Vagina (tissue), 2 donors: ENCODE measurements at regions not wholly inside any gene's neighbourhood (a gene's known extent, or its start where the extent isn't known, plus 50 kb on each side); places are given as distances from the start of the nearest gene placed in this dataset.

Experiments used
- DNase-seq, 2 donors: peaks; one replicate each; pipeline ENCODE4 v3.0.0-alpha.2; 2017; ENCODE audit errors: extremely low spot score in 2 of 2
- H3K27ac ChIP-seq: fragments of 200-600 bp; sonication (generic); one replicate; pipeline ENCODE4 v1.5.1; 2019
- H3K27me3 ChIP-seq: fragments of 200-600 bp; sonication (generic); one replicate; pipeline ENCODE4 v1.5.1; 2019
- H3K36me3 ChIP-seq, 2 donors: fragments of 200-600 bp; sonication (generic); one replicate each; pipeline ENCODE4 v1.5.1; 2017 to 2019
- H3K4me1 ChIP-seq: fragments of 200-600 bp; sonication (generic); one replicate; pipeline ENCODE4 v1.5.1; 2019
- H3K4me3 ChIP-seq, 2 donors: fragments of 200-600 bp; sonication (generic); 1 replicate in 1 of 2; 2 replicates in 1 of 2; pipeline ENCODE4 v1.5.1; 2016 to 2019
- H3K9me3 ChIP-seq: fragments of 200-600 bp; sonication (generic); one replicate; pipeline ENCODE4 v1.5.1; 2019
- CTCF ChIP-seq, 3 experiments: fragments of 450-650 bp in 2 of 3; fragments of 200-600 bp in 1 of 3; sonication (generic) in 1 of 3; IDR thresholded peaks; one replicate each; pipeline ENCODE4 v1.5.1; 2017 to 2019; ENCODE audit warnings: antibody characterized with exemption in 3 of 3, mild to moderate bottlenecking in 2 of 3, moderate library complexity in 2 of 3
- POLR2A ChIP-seq, 2 donors: fragments of 450-650 bp; IDR thresholded peaks; one replicate each; pipeline ENCODE4 v1.6.1; 2017; ENCODE audit warnings: antibody characterized with exemption in 2 of 2, mild to moderate bottlenecking in 2 of 2, moderate library complexity in 2 of 2
- POLR2AphosphoS5 ChIP-seq, 2 donors: sonication (generic); formaldehyde crosslinking; IDR thresholded peaks; one replicate each; pipeline ENCODE4 v1.9.0; 2017; ENCODE audit warnings: antibody characterized with exemption in 2 of 2, mild to moderate bottlenecking in 2 of 2, low read depth in 1 of 2; ENCODE audit not compliant: insufficient read depth in 1 of 2
- intact Hi-C: fragments of 100-400 bp; cut with DNase I; formaldehyde crosslinking; loops from one replicate; pipeline ENCODE4 v1.15.1; 2023

GRCh38 chr14:104329793-104330192 lies 191.4 kb downstream of the KIF26A start:
- no peaks in the 10 kb centered on the region for H3K4me1 ChIP-seq
- DNase-seq: no peak
- TF ChIP-seq POLR2AphosphoS5 (IDR thresholded peaks at IDR 0.05; ENCODE audit: insufficient read depth in 1 of 2, low read depth in 1 of 2): no peak
- no peak for TF ChIP-seq POLR2A (IDR thresholded peaks at IDR 0.05)
- TF ChIP-seq CTCF (IDR thresholded peaks at IDR 0.05): no peak
- H3K27ac ChIP-seq: no peak overlapping the region
- no peaks in the 10 kb centered on the region for H3K27me3 ChIP-seq
- H3K4me3 ChIP-seq: no peak overlapping the region
- no peaks in the 10 kb centered on the region for H3K36me3 ChIP-seq
- peaks cover 12% of the 10 kb centered on the region for H3K9me3 ChIP-seq
- intact Hi-C loops: no loop called here

GRCh38 chr14:104331871-104332605 lies 193.7 kb downstream of the KIF26A start:
- no peak for TF ChIP-seq POLR2AphosphoS5 (IDR thresholded peaks at IDR 0.05; ENCODE audit: insufficient read depth in 1 of 2, low read depth in 1 of 2)
- no peak for TF ChIP-seq POLR2A (IDR thresholded peaks at IDR 0.05)
- no peak for TF ChIP-seq CTCF (IDR thresholded peaks at IDR 0.05)
- no peaks in the 10 kb centered on the region for H3K36me3 ChIP-seq
- peaks cover 12% of the 10 kb centered on the region for H3K9me3 ChIP-seq
- H3K4me3 ChIP-seq: no peak overlapping the region
- no peak for DNase-seq
- intact Hi-C loops: no loop called here
- no peaks in the 10 kb centered on the region for H3K4me1 ChIP-seq
- H3K27ac ChIP-seq: no peak overlapping the region
- H3K27me3 ChIP-seq: no peaks in the 10 kb centered on the region

- Histone ChIP-seq H3K4me1 (no peaks in the 10 kb centered on the region), H3K27me3 (no peaks in the 10 kb centered on the region), H3K4me3 (no peak overlapping the region), H3K27ac (no peak overlapping the region), H3K36me3 (no peaks in the 10 kb centered on the region), H3K9me3 (peaks cover 12% of the 10 kb centered on the region)
- no peak for DNase-seq
- intact Hi-C loops: no loop called here
- TF ChIP-seq CTCF (IDR thresholded peaks at IDR 0.05) (no peak), POLR2AphosphoS5 (IDR thresholded peaks at IDR 0.05; ENCODE audit: insufficient read depth in 1 of 2, low read depth in 1 of 2) (no peak), POLR2A (IDR thresholded peaks at IDR 0.05) (no peak)
Observed at GRCh38 chr14:104332634-104333270, 194.4 kb downstream of the KIF26A start.

GRCh38 chr14:104333646-104334423 lies 195.4 kb downstream of the KIF26A start:
- intact Hi-C loops: no loop called here
- H3K9me3 ChIP-seq: peaks cover 12% of the 10 kb centered on the region
- no peak for DNase-seq
- no peak overlapping the region for H3K4me3 ChIP-seq
- TF ChIP-seq CTCF (IDR thresholded peaks at IDR 0.05) (no peak), POLR2A (IDR thresholded peaks at IDR 0.05) (no peak), POLR2AphosphoS5 (IDR thresholded peaks at IDR 0.05; ENCODE audit: insufficient read depth in 1 of 2, low read depth in 1 of 2) (no peak)
- H3K36me3 ChIP-seq: no peaks in the 10 kb centered on the region
- no peaks in the 10 kb centered on the region for H3K27me3 ChIP-seq
- no peak overlapping the region for H3K27ac ChIP-seq
- no peaks in the 10 kb centered on the region for H3K4me1 ChIP-seq
